GM12873 (cell line): ENCODE measurements at regions not wholly inside any gene's neighbourhood (a gene's known extent, or its start where the extent isn't known, plus 50 kb on each side); places are given as distances from the start of the nearest gene placed in this dataset.

ENCODE experiments used
- TF ChIP-seq, protein P1 (sequence below): IDR thresholded peaks from 2 replicates; pipeline ENCODE4 v1.5.1; 2012; ENCODE audit warnings: low read depth, mild to moderate bottlenecking, moderate library complexity, low read length, control low read depth; ENCODE audit not compliant: insufficient read depth; ENCODE audit errors: missing control alignments

DNA sequence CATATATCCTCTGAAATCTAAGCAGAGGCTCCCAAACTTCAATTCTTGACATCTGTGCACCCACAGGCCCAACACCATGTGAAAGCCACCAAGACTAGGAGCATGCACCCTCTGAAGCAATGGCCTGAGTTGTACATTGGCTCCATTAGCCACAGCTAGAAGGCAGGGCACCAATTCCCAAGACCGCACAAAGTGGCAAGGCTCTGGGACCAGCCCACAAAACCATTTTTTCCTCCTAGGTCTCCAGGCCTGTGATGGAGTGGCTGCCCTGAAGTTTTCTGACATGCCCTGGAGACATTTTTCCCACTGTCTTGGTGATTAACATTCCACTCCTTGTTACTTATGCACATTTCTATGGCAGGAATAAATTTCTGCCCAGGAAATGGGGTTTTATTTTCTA lies 232.2 kb upstream of the GRID2 start:
- TF ChIP-seq, protein P1, sequence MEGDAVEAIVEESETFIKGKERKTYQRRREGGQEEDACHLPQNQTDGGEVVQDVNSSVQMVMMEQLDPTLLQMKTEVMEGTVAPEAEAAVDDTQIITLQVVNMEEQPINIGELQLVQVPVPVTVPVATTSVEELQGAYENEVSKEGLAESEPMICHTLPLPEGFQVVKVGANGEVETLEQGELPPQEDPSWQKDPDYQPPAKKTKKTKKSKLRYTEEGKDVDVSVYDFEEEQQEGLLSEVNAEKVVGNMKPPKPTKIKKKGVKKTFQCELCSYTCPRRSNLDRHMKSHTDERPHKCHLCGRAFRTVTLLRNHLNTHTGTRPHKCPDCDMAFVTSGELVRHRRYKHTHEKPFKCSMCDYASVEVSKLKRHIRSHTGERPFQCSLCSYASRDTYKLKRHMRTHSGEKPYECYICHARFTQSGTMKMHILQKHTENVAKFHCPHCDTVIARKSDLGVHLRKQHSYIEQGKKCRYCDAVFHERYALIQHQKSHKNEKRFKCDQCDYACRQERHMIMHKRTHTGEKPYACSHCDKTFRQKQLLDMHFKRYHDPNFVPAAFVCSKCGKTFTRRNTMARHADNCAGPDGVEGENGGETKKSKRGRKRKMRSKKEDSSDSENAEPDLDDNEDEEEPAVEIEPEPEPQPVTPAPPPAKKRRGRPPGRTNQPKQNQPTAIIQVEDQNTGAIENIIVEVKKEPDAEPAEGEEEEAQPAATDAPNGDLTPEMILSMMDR = no peak

DNA sequence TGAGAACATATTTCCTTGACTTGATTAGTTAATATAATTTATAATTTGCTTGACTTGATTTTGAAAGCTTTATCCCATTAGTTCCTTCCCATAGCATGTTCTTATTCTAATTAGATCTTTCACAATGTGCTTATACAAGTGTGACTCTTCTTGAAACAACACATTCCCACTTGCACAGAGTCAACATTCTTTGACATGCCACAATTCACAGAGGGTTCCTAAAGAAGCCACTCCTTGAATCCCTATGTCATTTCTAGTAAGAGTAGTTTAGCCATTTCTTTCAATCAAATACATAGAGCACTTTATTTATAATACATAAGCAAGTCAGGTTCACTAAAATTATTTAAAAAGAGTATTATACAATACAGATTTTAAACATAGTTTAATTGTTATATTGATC lies 228.9 kb upstream of the GRID2 start:
- TF ChIP-seq, protein P1 = no peak

DNA sequence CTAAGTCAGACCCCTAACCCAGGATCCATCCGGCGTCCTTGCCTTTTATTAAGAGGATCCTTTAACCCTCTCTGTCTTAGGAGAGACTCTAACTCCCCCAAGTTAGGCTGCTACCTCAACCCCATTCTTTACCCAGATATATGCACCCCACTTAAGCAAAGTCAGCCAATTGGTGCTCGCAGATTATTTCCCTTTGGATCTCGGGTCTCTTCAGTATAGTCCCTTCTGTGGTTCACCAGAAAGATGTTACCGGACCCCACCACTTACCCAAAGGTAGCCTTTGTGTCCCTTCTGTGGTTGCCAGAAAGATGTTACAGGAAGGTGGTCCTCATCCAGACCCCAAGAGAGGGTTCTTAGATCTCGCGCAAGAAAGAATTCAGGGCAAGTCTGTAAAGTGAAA lies 212.9 kb upstream of the GRID2 start:
- TF ChIP-seq, protein P1 = no peak

DNA sequence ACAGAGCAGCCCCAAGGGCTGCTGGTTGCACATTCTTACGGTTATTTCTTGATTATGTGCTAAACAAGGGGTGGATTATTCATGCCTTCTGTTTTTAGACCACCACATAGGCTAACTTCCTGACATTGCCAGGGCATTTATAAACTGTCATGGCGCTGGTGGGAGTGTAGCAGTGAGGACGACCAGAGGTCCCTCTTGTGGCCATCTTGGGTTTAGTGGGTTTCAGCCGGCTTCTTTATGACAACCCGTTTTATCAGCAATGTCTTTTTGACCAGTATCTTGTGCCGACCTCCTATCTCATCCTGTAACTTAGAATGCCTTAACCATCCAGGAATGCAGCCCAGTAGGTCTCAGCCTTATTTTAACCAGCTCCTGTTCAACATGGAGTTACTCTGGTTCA lies 212.4 kb upstream of the GRID2 start:
- TF ChIP-seq, protein P1 = peak; percentile 26

DNA sequence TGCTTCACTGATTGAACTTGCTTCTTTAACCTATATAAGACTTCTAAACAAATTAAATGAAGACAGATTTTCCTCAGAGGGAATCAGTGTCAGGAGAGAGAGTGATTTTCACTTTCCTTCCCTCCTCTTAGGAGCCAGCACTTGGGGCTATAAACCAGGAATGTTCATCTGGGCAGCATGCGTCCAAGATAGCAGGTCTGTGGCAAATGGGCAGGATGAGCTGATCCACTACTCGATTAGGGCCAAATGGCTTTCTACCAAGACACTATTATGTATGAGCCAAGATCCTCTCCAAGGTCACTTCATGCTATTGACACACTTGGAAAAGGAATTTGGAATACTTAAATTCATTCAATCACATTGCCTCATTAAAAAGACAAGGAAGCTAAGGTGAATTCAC lies 203.9 kb upstream of the GRID2 start:
- TF ChIP-seq, protein P1 = no peak

DNA sequence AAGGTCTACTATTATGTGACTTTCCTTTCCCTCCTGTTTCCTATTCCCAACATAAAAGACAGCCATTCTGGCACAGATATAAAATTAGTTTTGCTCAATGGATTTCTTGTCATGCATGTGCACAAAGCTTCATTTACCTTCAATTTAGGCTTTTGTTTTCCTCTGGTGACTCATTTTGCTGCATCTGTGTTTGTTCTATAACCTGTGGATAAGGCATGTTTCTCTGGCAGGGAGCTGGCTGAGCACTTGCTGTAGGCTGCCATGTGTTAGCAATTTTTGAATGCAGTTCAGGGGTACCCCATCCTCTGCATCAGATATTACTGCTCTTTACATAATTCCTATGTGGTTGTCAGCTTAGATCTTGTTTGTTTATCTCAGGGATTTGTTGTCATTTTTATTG lies 202.8 kb upstream of the GRID2 start:
- TF ChIP-seq, protein P1 = no peak

DNA sequence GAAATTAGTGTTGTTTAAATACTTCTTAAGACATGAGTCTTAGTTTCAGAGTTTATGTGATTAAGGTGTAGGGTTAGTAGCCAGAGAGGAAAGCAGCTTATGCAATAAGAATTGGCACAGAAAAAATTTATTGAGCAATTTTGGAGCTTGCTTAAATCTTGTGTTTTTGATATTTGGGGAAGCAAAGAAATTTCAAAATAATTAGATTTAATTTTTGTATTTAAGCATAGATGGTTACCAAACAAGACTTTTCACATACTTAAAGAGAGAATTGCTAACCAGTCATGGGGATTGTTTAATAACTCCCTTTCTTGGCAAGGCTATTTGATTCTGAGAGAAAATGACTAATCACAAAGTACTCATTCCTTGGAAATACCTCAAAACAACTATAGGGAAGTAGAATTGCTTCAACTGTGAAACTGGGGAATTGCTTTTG lies 202.0 kb upstream of the GRID2 start:
- TF ChIP-seq, protein P1 = no peak
